ENCODE measurements at regions not wholly inside any gene's neighbourhood (a gene's known extent, or its start where the extent isn't known, plus 50 kb on each side); places are given as distances from the start of the nearest gene placed in this dataset.

GRCh38 chr3:181764544-181764943, 52.8 kb downstream of the SOX2 start:
- intact Hi-C loops (cut with micrococcal nuclease; ENCODE audit: unreplicated experiment) (no loop called here), in situ Hi-C loops (cut with HindIII; ENCODE audit: low pct_unique_long_range_greater_than_20kb, low sequenced_read_pairs) (no loop called here)
- ChIA-PET CTCF (no interaction called here), POLR2A (no interaction called here)
- H3K27ac ChIP-seq (ENCODE audit: low read length): no peak overlapping the region
- H3K27me3 ChIP-seq (ENCODE audit: control insufficient read depth, insufficient read depth, low read length): no peaks in the 10 kb centered on the region
- H3K9me3 ChIP-seq (ENCODE audit: control insufficient read depth, insufficient read depth, low read depth, low read length): no peaks in the 10 kb centered on the region
- TF ChIP-seq SIN3A (IDR thresholded peaks at IDR 0.05; ENCODE audit: borderline replicate concordance, insufficient read depth, low read depth, low read length) (no peak), CTCF (IDR thresholded peaks at IDR 0.05) (no peak), REST (IDR thresholded peaks at IDR 0.05; ENCODE audit: insufficient read depth in 1 of 2, low read depth in 2 of 2, low read length in 1 of 2) (no peak), POLR2AphosphoS5 (IDR thresholded peaks at IDR 0.05; ENCODE audit: low read depth, low read length) (no peak), TCF7L2 (IDR thresholded peaks at IDR 0.05; ENCODE audit: low read depth, low read length) (no peak)
- no peak overlapping the region for H3K4me3 ChIP-seq (ENCODE audit: low read depth in 2 of 2, low read length in 2 of 2)
- no peaks in the 10 kb centered on the region for H3K4me1 ChIP-seq (ENCODE audit: control insufficient read depth, insufficient read depth, low read length)
- DNase-seq (ENCODE audit: low read depth, low spot score) (no peak), ATAC-seq (no peak)
- no peaks in the 10 kb centered on the region for H3K36me3 ChIP-seq (ENCODE audit: control insufficient read depth, insufficient read depth, low read length)
- BruUV-seq (replicated peaks): no TSS peak

- Histone ChIP-seq H3K36me3 (ENCODE audit: control insufficient read depth, insufficient read depth, low read length) (no peaks in the 10 kb centered on the region), H3K9me3 (ENCODE audit: control insufficient read depth, insufficient read depth, low read depth, low read length) (no peaks in the 10 kb centered on the region), H3K4me3 (ENCODE audit: low read depth in 2 of 2, low read length in 2 of 2) (no peak overlapping the region), H3K27ac (ENCODE audit: low read length) (no peak overlapping the region), H3K4me1 (ENCODE audit: control insufficient read depth, insufficient read depth, low read length) (no peaks in the 10 kb centered on the region), H3K27me3 (ENCODE audit: control insufficient read depth, insufficient read depth, low read length) (no peaks in the 10 kb centered on the region)
- TF ChIP-seq SIN3A (IDR thresholded peaks at IDR 0.05; ENCODE audit: borderline replicate concordance, insufficient read depth, low read depth, low read length) (no peak), CTCF (IDR thresholded peaks at IDR 0.05) (no peak), REST (IDR thresholded peaks at IDR 0.05; ENCODE audit: insufficient read depth in 1 of 2, low read depth in 2 of 2, low read length in 1 of 2) (no peak), TCF7L2 (IDR thresholded peaks at IDR 0.05; ENCODE audit: low read depth, low read length) (no peak), POLR2AphosphoS5 (IDR thresholded peaks at IDR 0.05; ENCODE audit: low read depth, low read length) (no peak)
- no TSS peak for BruUV-seq (replicated peaks)
- no peak for ATAC-seq
- intact Hi-C loops (cut with micrococcal nuclease; ENCODE audit: unreplicated experiment) (no loop called here), in situ Hi-C loops (cut with HindIII; ENCODE audit: low pct_unique_long_range_greater_than_20kb, low sequenced_read_pairs) (no loop called here)
- POLR2A ChIA-PET: no interaction called here
- DNase-seq (ENCODE audit: low read depth, low spot score): no peak
- CTCF ChIA-PET: interaction anchor here (0.6 kb wide), 1 partner anchor 70 kb away, joined by 3 read pairs; no protein-coding TSS in a partner anchor
Observed at GRCh38 chr3:181770296-181770695, 58.6 kb downstream of the SOX2 start.

All from Panc1 (cell line).